Gastroesophageal sphincter (tissue), 4 donors: ENCODE measurements at regions not wholly inside any gene's neighbourhood (a gene's known extent, or its start where the extent isn't known, plus 50 kb on each side); places are given as distances from the start of the nearest gene placed in this dataset.

Experiments used
- ATAC-seq: fragments of 150-250 bp; one replicate; pipeline ENCODE4 v1.9.1; 2016; ENCODE audit warnings: mild to moderate bottlenecking, moderate library complexity
- H3K27ac ChIP-seq, 4 donors: fragments of 200-600 bp; sonication (generic) in 3 of 4; 1 replicate in 3 of 4; 2 replicates in 1 of 4; pipeline ENCODE4 v1.5.1; 2016 to 2019
- H3K27me3 ChIP-seq: fragments of 200-600 bp; sonication (generic); one replicate; pipeline ENCODE4 v1.5.1; 2019
- H3K36me3 ChIP-seq, 2 donors: fragments of 200-600 bp; sonication (generic); one replicate each; pipeline ENCODE4 v1.5.1; 2019; ENCODE audit warnings: control low read depth in 1 of 2
- H3K4me1 ChIP-seq, 3 donors: fragments of 200-600 bp; sonication (generic); 1 replicate in 2 of 3; 2 replicates in 1 of 3; pipeline ENCODE4 v1.5.1; 2016 to 2019; ENCODE audit warnings: control low read depth in 2 of 3
- H3K4me3 ChIP-seq, 2 donors: fragments of 200-600 bp; sonication (generic); one replicate each; pipeline ENCODE4 v1.5.1; 2019; ENCODE audit warnings: mild to moderate bottlenecking in 1 of 2, moderate library complexity in 1 of 2
- H3K9me3 ChIP-seq, 3 donors: fragments of 200-600 bp; sonication (generic); one replicate each; pipeline ENCODE4 v1.5.1; 2017 to 2019; ENCODE audit warnings: control low read depth in 2 of 3
- CTCF ChIP-seq, 4 experiments: fragments of 200-600 bp in 2 of 4; fragments of 450-650 bp in 2 of 4; sonication (generic) in 1 of 4; IDR thresholded peaks; one replicate each; pipeline ENCODE4 v1.5.1; 2017 to 2019; ENCODE audit warnings: antibody characterized with exemption in 4 of 4, mild to moderate bottlenecking in 2 of 4, moderate library complexity in 2 of 4
- EP300 ChIP-seq: sonication (generic); formaldehyde crosslinking; IDR thresholded peaks from one replicate; pipeline ENCODE4 v1.6.1; 2017; ENCODE audit warnings: antibody characterized with exemption, mild to moderate bottlenecking
- POLR2A ChIP-seq, 2 donors: fragments of 450-650 bp; IDR thresholded peaks; one replicate each; pipeline ENCODE4 v1.6.1; 2017; ENCODE audit warnings: antibody characterized with exemption in 2 of 2, mild to moderate bottlenecking in 2 of 2, moderate library complexity in 1 of 2
- POLR2AphosphoS5 ChIP-seq: sonication (generic); formaldehyde crosslinking; IDR thresholded peaks from one replicate; pipeline ENCODE4 v1.6.1; 2017; ENCODE audit warnings: antibody characterized with exemption
- WGBS, 2 donors: methylation state at CpG; one replicate each; pipeline ENCODE4 v1.1.5; 2018; ENCODE audit warnings: low coverage in 1 of 2; 5-methylcytosine and 5-hydroxymethylcytosine counted together

- Histone ChIP-seq H3K4me3 (no peak overlapping the region), H3K36me3 (no peaks in the 10 kb centered on the region), H3K9me3 (peaks cover 0 to 12% (median 0%) of the 10 kb centered on the region in 3 donors), H3K4me1 (no peaks in the 10 kb centered on the region), H3K27ac (no peak overlapping the region), H3K27me3 (no peaks in the 10 kb centered on the region)
- WGBS, 2 donors, result 83% methylated on average over 3 of the region's 5 CpGs; no CpG with 5 or more reads in 1 of the 2 donors
- TF ChIP-seq EP300 (no peak), POLR2AphosphoS5 (no peak), CTCF (IDR thresholded peaks at IDR 0.05) (no peak), POLR2A (IDR thresholded peaks at IDR 0.05) (no peak)
- ATAC-seq, result no peak
Observed at GRCh38 chr10:78160591-78160990, 126.9 kb downstream of the RPS24 start.

- WGBS, 2 donors, result 80 to 94% methylated on average over 1 to 3 of the region's 3 CpGs
- no peaks in the 10 kb centered on the region for H3K27me3 ChIP-seq
Observed at GRCh38 chr10:78162853-78163252, 129.2 kb downstream of the RPS24 start.

GRCh38 chr10:78164702-78165101 is 131.0 kb downstream of the RPS24 start:
- Histone ChIP-seq H3K27ac (no peak overlapping the region), H3K4me3 (no peak overlapping the region), H3K9me3 (peaks cover 0 to 12% (median 0%) of the 10 kb centered on the region in 3 donors), H3K4me1 (no peaks in the 10 kb centered on the region), H3K27me3 (no peaks in the 10 kb centered on the region), H3K36me3 (no peaks in the 10 kb centered on the region)
- 59 to 68% methylated on average over 9 to 16 of the region's 16 CpGs for WGBS, 2 donors
- TF ChIP-seq POLR2A (IDR thresholded peaks at IDR 0.05) (no peak), EP300 (no peak), POLR2AphosphoS5 (no peak), CTCF (IDR thresholded peaks at IDR 0.05) (no peak)
- ATAC-seq, result no peak

More at GRCh38 chr10:78162853-78163252, 129.2 kb downstream of the RPS24 start:
- ATAC-seq, result no peak
- Histone ChIP-seq H3K36me3 (no peaks in the 10 kb centered on the region), H3K27ac (no peak overlapping the region), H3K4me3 (no peak overlapping the region), H3K4me1 (no peaks in the 10 kb centered on the region), H3K9me3 (peaks cover 0 to 12% (median 0%) of the 10 kb centered on the region in 3 donors)
- no peak for TF ChIP-seq POLR2AphosphoS5
- TF ChIP-seq EP300, result no peak
- no peak for TF ChIP-seq CTCF (IDR thresholded peaks at IDR 0.05)
- no peak for TF ChIP-seq POLR2A (IDR thresholded peaks at IDR 0.05)

- TF ChIP-seq POLR2AphosphoS5 (no peak), EP300 (no peak), POLR2A (IDR thresholded peaks at IDR 0.05) (no peak), CTCF (IDR thresholded peaks at IDR 0.05) (no peak)
- 78 to 83% methylated on average over 2 to 4 of the region's 4 CpGs for WGBS, 2 donors
- Histone ChIP-seq H3K4me1 (no peaks in the 10 kb centered on the region), H3K9me3 (peaks cover 0 to 12% (median 0%) of the 10 kb centered on the region in 3 donors), H3K4me3 (no peak overlapping the region), H3K27me3 (no peaks in the 10 kb centered on the region), H3K36me3 (no peaks in the 10 kb centered on the region), H3K27ac (no peak overlapping the region)
- no peak for ATAC-seq
Observed at GRCh38 chr10:78165172-78165571, 131.5 kb downstream of the RPS24 start.

GRCh38 chr10:78165617-78166016 is 132.0 kb downstream of the RPS24 start:
- peaks cover 0 to 12% (median 0%) of the 10 kb centered on the region in 3 donors for H3K9me3 ChIP-seq
- no peaks in the 10 kb centered on the region for H3K4me1 ChIP-seq
- WGBS, 2 donors, result 60 to 86% methylated on average over 2 to 3 of the region's 3 CpGs
- no peak for ATAC-seq
- no peaks in the 10 kb centered on the region for H3K27me3 ChIP-seq
- no peak for TF ChIP-seq POLR2A (IDR thresholded peaks at IDR 0.05)
- no peak for TF ChIP-seq EP300
- no peak for TF ChIP-seq CTCF (IDR thresholded peaks at IDR 0.05)
- no peak for TF ChIP-seq POLR2AphosphoS5
- H3K27ac ChIP-seq, result no peak overlapping the region
- H3K36me3 ChIP-seq, result no peaks in the 10 kb centered on the region
- H3K4me3 ChIP-seq, result no peak overlapping the region
